DMS53 (cell line): ENCODE measurements at regions not wholly inside any gene's neighbourhood (a gene's known extent, or its start where the extent isn't known, plus 50 kb on each side); places are given as distances from the start of the nearest gene placed in this dataset.
"Not testable (repeated sequence)": the region's sequence is repeated elsewhere in the genome, so short reads cannot be mapped to it uniquely, and the experiment has no call there.

Source experiments
- DNase-seq: peaks from one replicate; lab custom pipeline; 2025; lab: John Stamatoyannopoulos, UW

- DNase-seq, result no peak
Observed at GRCh38 chr4:26208237-26208994, 112.4 kb upstream of the RBPJ start.

DNA sequence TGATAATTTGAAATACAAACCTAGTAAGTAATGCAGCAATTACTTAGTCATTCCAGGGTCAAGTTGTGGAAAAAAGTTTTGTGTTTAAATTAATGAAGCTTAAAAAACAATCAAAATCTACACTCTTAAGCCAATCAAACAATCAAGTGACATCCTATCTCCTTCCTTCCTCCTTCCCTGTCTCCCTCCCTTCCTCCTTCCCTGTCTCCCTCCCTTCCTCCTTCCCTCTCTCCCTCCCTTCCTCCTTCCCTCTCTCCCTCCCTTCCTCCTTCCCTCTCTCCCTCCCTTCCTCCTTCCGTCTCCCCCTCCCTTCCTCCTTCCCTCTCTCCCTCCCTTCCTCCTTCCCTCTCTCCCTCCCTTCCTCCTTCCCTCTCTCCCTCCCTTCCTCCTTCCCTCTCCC, 111.4 kb upstream of the RBPJ start:
- not testable (repeated sequence) for DNase-seq

DNA sequence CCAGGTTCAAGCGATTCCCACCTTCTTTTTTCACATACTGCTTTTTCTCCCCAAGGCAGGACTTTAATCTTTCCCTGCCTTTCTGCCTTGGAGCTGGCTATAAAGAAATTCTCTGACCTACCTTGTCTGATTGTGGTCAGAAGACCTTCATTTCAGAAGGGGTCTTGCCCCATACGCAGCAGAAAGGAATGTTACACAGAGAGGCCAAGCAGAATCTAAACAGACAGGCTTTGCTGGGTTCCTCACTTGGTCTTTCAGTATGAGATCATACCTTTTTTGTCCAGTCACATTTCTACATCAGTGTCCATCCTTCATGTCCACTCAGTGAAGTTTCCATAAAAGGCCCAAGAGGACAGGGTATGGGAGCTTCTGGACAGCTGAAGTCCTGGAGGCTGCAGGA, 108.3 kb upstream of the RBPJ start:
- DNase-seq, result no peak

DNA sequence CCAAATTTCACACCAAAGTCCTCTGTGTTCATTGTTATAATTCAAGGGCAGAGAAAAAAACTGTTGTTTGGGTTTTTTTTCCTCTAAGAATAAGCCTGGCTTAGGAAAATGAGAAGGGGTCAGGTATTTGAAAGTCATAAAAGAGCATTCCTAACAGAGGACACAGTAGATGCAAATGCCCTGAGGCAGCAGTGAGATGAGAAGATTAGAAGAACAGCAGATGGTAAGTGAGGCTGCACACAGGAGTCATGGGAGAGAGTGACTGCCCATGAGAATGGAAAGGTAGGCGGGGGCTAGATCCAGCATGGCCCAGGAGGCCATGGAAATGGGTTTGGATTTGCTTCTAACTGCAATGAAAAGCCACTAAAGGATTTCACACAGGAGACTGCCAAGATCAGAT, 107.5 kb upstream of the RBPJ start:
- DNase-seq, result no peak

DNA sequence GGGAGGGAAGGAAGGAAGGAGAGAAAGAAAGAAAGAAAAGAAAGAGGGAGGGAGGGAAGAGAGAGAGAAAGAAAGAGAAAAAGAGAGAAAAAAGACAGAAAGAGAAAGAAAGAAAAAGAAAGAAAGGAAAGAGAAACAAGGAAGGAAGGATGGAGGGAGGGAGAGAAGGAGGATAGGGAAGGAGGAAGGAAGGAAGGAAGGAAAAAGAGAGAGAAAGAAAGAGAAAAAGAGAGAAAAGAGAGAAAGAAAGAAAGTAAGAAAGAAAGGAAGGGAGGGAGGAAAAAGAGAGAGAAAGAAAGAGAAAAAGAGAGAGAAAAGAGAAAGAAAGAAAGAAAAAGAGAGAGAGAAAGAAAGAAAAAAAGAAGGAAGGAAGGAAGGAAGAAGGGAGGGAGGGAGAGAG, 105.8 kb upstream of the RBPJ start:
- no peak for DNase-seq

GRCh38 chr4:26215725-26216124, 105.1 kb upstream of the RBPJ start:
- DNase-seq, result no peak

- DNase-seq, result no peak
Observed at GRCh38 chr4:26217481-26217880, 103.3 kb upstream of the RBPJ start.

DNA sequence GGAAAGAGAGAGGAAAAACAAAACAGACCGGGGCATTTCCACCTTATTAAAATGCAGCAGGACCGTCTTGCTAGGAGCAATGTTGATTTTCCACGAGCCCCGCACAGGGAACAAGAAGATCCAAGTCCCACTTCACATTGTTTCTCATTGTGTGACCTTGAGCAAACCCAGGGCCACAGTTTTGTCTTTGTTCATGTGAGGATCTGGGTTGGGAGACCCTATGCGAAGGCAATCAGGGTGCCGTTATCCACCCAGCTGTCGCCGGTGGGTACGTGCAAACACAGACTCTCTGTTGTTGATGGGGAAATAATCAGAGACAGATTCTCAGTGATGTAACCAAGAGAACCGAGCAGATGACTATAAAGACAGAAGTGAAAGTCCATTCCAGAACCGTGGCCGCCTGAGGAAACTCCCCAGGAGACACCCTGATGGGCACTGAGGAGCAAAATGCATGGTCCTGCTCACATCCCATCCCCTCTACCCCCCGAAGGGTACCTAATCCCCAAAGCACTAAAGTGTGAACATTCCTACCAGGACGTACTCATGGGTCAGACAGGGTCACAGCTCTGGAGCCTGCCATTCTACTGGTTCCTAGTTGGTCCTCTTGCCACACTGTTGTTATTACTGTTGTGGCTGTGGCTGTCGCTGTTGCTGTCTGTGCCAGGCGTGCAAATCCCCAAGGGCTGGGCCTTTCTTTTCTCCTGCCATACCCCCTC, 102.7 kb upstream of the RBPJ start:
- no peak for DNase-seq

DNA sequence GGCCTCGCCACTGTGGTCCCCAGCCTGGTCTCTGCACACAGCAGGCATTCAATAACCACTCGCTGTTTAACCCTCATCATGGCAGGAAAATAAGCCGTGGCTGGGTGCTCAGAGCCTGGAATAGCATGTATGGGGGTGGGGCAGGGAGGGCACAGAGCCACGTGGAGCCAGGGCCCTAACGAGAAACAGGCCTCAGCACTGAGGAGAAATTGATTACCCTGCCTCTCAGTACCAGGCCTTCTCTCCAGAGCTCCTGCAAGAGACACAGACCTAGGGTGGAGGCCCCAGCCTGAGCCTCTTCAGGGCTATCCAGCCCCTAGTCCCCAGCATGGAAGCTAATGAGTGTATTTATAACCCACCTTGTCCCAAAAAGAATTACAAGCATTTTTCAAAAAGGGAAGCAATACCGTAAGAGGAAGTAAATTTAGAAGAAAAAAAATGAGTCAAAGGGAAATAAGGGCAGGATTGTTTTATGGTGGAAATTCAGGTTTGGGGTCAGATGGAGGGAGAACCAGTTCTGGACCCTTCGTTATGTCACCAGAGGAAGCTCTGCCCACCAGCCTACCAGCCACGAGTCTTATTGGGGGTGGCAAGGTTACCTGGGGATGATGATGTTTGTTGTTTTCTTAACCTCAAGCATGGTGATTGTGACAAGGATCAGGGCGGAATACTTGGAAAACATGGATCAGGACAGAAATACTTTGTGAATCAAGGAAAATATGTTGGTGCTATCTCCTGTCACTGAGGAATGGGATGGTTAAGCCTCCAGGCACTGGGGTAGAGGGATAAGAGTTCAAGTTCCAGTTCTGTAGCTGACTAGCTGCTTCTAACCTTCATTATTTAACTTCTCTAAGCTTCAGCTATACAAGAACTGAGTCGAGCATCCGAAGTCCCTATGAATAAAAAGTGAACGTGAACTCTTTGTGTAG, 101.9 kb upstream of the RBPJ start:
- DNase-seq, result no peak

DNA sequence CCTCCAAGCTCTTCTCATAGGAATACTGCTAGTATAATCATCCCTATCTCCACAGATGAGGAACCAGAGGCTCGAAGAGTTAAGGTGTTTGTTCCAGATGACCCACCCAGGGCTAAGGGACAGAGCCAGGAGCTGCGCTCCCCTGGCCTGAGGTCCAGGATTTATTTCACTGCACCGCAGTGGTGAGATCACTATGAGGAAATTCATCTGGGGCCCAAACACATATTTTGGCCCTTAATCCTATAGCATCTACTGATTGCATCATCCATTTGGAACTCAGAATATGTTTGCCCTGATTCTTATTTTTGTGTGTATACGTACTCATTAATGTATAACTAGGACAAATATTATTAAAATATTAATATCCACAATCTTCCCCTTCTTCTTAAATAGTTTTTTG, 100.1 kb upstream of the RBPJ start:
- no peak for DNase-seq

- DNase-seq, result no peak
Observed at GRCh38 chr4:26223155-26223554, 97.7 kb upstream of the RBPJ start.

DNA sequence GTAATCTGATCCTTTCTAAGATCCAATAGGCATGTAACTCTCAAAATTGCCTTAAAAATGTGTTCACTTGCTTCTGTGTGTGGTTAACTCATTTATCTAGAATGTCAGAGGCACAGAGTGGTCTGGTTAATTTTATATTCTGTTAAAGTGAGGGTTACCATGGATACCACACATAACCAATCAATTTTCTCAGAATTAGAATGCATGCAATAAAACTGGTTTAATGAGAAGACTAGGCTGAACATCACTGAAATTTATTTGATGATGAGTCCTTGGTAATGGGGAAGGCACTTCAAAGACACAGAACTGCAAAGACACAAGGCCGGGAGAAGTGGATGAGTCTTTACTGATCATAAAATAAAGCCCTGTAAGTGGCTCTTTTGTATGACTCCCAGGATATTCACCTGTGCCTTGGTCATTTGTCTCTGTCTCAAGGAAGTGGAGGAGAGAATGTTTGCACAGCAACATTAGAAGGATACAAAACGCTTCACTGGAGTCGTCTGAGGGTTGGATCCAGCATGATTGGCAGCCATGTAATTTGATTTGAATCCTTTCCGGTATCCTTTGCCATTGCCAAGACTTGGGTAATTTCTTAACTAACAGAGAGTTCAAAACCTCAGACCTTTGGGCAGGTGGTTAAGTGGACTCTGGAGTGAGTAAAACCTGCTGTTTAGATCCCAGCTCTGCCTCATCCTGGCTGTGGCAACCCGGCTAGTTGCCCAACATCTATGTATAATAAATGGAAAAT, 94.0 kb upstream of the RBPJ start:
- peak; percentile 67 for DNase-seq

DNA sequence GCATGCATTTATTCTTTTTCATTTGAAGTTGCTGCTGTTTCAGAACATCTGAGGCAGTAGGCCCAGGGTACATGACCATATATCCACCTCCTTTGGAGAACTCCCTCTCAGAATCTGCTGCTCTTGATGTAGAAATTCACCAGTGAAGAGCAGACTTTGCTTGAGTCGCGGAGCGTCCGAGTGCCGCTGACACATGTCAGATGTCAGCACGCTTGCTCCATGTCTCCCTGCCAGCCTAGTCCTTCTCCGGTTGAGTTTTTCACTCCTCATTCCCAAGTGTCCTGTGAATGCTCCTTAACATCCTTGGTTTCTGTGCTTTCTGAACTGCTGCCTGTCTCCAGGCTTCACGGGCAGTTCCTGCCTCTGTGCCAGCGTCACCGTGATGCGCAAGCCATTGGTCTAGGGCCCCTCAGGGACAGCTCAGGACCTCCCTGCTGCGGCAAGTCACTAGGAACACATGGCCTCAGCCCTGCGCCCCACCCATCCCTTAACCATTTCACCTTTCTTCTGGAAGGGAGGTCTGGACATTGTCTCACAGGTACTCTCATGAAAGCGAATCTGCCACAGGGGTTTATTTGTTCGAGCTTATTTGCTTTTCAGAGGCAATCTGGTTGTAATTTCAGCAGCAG, 93.1 kb upstream of the RBPJ start:
- peak; percentile 31 for DNase-seq

DNA sequence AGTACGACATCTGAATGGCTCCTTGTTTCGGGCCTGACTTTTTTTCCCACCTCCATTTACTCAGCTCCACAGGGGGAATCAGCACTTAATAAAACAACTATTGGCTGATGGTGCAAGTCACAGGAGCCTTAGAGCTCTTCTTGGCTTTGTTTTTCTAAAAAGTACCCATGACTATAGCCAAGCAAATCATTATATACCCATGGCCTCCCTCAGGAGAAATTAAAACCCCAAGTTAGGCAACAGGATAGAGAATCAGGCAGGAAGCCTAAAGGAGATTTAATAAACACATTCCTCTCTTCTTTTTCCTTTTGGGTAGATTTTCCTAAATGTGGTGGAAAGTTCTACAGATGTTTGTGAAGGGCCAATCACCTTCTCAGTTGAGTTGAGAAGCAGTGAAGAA, 91.9 kb upstream of the RBPJ start:
- no peak for DNase-seq

- DNase-seq, result no peak
Observed at GRCh38 chr4:26229974-26230373, 90.8 kb upstream of the RBPJ start.

- DNase-seq, result no peak
Observed at GRCh38 chr4:26233350-26233749, 87.5 kb upstream of the RBPJ start.

GRCh38 chr4:26235500-26235899, 85.3 kb upstream of the RBPJ start:
- DNase-seq, result peak; percentile 95

GRCh38 chr4:26237916-26238315, 82.9 kb upstream of the RBPJ start:
- peak; percentile 62 for DNase-seq

- DNase-seq, result peak; percentile 97
Observed at GRCh38 chr4:26238426-26238777, 82.4 kb upstream of the RBPJ start.

GRCh38 chr4:26238778-26239679, 81.8 kb upstream of the RBPJ start:
- DNase-seq, result peak; percentile 97
